Trophoblast cell (in vitro differentiated cells and primary cell): ENCODE measurements at regions not wholly inside any gene's neighbourhood (a gene's known extent, or its start where the extent isn't known, plus 50 kb on each side); places are given as distances from the start of the nearest gene placed in this dataset.
"Not testable (repeated sequence)": the region's sequence is repeated elsewhere in the genome, so short reads cannot be mapped to it uniquely, and the experiment has no call there.

Experiments used
- DNase-seq, 2 donors: peaks; one replicate each; pipeline ENCODE4 v3.0.0-alpha.2; 2016
- H2AFZ ChIP-seq: 2 replicates; pipeline ENCODE4 v1.6.1; 2013; ENCODE audit warnings: low read length, moderate library complexity, mild to moderate bottlenecking; ENCODE audit not compliant: insufficient read depth, poor library complexity
- H2AK5ac ChIP-seq: 2 replicates; pipeline ENCODE4 v1.6.1; 2013; ENCODE audit warnings: mild to moderate bottlenecking, low read length
- H2BK120ac ChIP-seq: 2 replicates; pipeline ENCODE4 v1.6.1; 2013; ENCODE audit warnings: low read length, mild to moderate bottlenecking, moderate library complexity; ENCODE audit not compliant: insufficient read depth, poor library complexity
- H2BK12ac ChIP-seq: 2 replicates; pipeline ENCODE4 v1.6.1; 2013; ENCODE audit warnings: mild to moderate bottlenecking, low read length, moderate library complexity
- H2BK5ac ChIP-seq: 2 replicates; pipeline ENCODE4 v1.6.1; 2013; ENCODE audit warnings: low read length, low read depth, moderate library complexity, mild to moderate bottlenecking; ENCODE audit not compliant: poor library complexity
- H3K14ac ChIP-seq: 2 replicates; pipeline ENCODE4 v1.6.1; 2013; ENCODE audit warnings: mild to moderate bottlenecking, low read length
- H3K18ac ChIP-seq: 2 replicates; pipeline ENCODE4 v1.6.1; 2013; ENCODE audit warnings: mild to moderate bottlenecking, low read length
- H3K23ac ChIP-seq: 2 replicates; pipeline ENCODE4 v1.6.1; 2013; ENCODE audit warnings: low read length
- H3K27ac ChIP-seq: 2 replicates; pipeline ENCODE4 v1.5.1; 2013; ENCODE audit warnings: low read depth, mild to moderate bottlenecking, inconsistent platforms, low read length, moderate library complexity
- H3K27me3 ChIP-seq: 2 replicates; pipeline ENCODE4 v1.6.1; 2013; ENCODE audit warnings: inconsistent platforms, mild to moderate bottlenecking, low read length, moderate library complexity; ENCODE audit not compliant: insufficient read depth
- H3K36me3 ChIP-seq, 2 experiments: 1 replicate in 1 of 2; 2 replicates in 1 of 2; pipeline ENCODE4 v1.6.1; 2013; ENCODE audit warnings: low read length in 2 of 2, mild to moderate bottlenecking in 2 of 2, moderate library complexity in 1 of 2; ENCODE audit not compliant: insufficient read depth in 2 of 2, control insufficient read depth in 1 of 2
- H3K4ac ChIP-seq: 2 replicates; pipeline ENCODE4 v1.6.1; 2013; ENCODE audit warnings: low read depth, mild to moderate bottlenecking, low read length, moderate library complexity
- H3K4me1 ChIP-seq, 2 experiments: 1 replicate in 1 of 2; 2 replicates in 1 of 2; pipeline ENCODE4 v1.6.1; 2013; ENCODE audit warnings: low read length in 2 of 2, mild to moderate bottlenecking in 2 of 2, moderate library complexity in 1 of 2; ENCODE audit not compliant: insufficient read depth in 2 of 2, control insufficient read depth in 1 of 2
- H3K4me2 ChIP-seq: 2 replicates; pipeline ENCODE4 v1.6.1; 2013; ENCODE audit warnings: inconsistent platforms, mild to moderate bottlenecking, low read length, moderate library complexity
- H3K4me3 ChIP-seq: 2 replicates; pipeline ENCODE4 v1.5.1; 2013; ENCODE audit warnings: mild to moderate bottlenecking, low read depth, low read length, inconsistent platforms
- H3K79me1 ChIP-seq: one replicate; pipeline ENCODE4 v1.6.1; 2013; ENCODE audit warnings: low read length
- H3K79me2 ChIP-seq: 2 replicates; pipeline ENCODE4 v1.6.1; 2013; ENCODE audit warnings: low read length, mild to moderate bottlenecking; ENCODE audit not compliant: control insufficient read depth, insufficient read depth, poor library complexity
- H3K9ac ChIP-seq: 2 replicates; pipeline ENCODE4 v1.6.1; 2013; ENCODE audit warnings: mild to moderate bottlenecking, low read length
- H3K9me3 ChIP-seq: 2 replicates; pipeline ENCODE4 v1.6.1; 2013; ENCODE audit warnings: low read depth, mild to moderate bottlenecking, control low read depth, inconsistent platforms, low read length; ENCODE audit not compliant: insufficient read depth
- H4K12ac ChIP-seq: 2 replicates; pipeline ENCODE4 v1.6.1; 2013; ENCODE audit warnings: low read depth, mild to moderate bottlenecking, low read length, moderate library complexity
- H4K8ac ChIP-seq: 2 replicates; pipeline ENCODE4 v1.6.1; 2013; ENCODE audit warnings: low read depth, mild to moderate bottlenecking, low read length, moderate library complexity
- H4K91ac ChIP-seq: one replicate; pipeline ENCODE4 v1.6.1; 2013; ENCODE audit warnings: low read depth, mild to moderate bottlenecking, low read length, moderate library complexity
- WGBS: extraction: QIAGEN DNeasy Blood & Tissue Kit; methylation state at CpG from one replicate; pipeline ENCODE4 v1.1.7; 2013; ENCODE audit warnings: missing lambda C conversion rate; ENCODE audit not compliant: insufficient read length, insufficient coverage; ENCODE audit errors: extremely low coverage; 5-methylcytosine and 5-hydroxymethylcytosine counted together

DNA sequence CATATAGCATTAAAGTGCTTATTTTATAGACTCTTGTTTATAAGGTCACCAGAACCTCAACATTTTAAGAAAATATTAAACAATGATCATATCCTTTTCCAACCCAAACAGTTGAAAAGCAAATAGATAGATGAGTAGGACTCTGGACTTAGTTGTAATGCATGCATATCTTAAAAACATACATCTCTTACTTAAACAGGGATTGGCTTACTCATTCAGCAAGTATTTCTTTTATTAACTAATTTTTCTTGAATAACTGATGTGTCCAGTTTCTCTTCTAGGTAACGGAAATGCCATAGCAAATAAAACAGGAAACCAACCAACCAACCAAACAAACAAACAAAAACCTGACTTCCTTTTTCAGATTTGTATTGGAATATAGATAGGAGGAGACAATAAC, 70.9 kb upstream of the NBPF4 start:
- no peak overlapping the region for H3K4me3 ChIP-seq

DNA sequence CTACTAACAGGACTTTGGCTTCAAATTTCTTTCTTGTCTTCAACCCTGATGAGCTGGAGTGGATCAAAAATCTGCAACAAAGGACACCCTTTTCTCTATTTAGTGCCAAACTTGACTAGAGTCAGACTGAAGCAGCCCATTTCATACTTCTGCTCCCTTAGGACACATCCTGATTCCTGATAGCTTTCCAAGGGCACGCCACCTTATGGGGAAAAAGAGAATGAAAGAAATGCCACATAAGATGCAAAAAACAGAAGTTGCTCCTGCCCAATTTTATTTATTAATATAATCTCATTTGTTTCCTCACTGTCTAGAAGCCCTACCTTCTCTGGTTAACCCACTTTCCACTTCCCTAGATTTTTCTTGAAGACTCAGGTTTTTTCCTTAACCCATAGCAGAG, 72.7 kb upstream of the NBPF4 start:
- Histone ChIP-seq H4K91ac (no peak overlapping the region), H3K79me2 (no peaks in the 10 kb centered on the region), H2BK120ac (no peak overlapping the region), H2AK5ac (no peak overlapping the region), H3K27ac (no peak overlapping the region), H2AFZ (no peak overlapping the region), H3K9ac (no peak overlapping the region), H3K4me2 (no peak overlapping the region), H3K4ac (no peak overlapping the region), H3K9me3 (no peaks in the 10 kb centered on the region), H3K27me3 (no peaks in the 10 kb centered on the region), H3K23ac (no peak overlapping the region), H2BK5ac (no peak overlapping the region), H3K14ac (no peak overlapping the region), H4K8ac (no peak overlapping the region), H3K18ac (no peak overlapping the region), H2BK12ac (no peak overlapping the region), H3K4me3 (no peak overlapping the region), H4K12ac (no peak overlapping the region), H3K79me1 (no peaks in the 10 kb centered on the region), H3K36me3 (no peaks in the 10 kb centered on the region), H3K4me1 (no peaks in the 10 kb centered on the region)
- DNase-seq, result peak in 1 of 2 donors; percentile 9
- WGBS, result no CpG with 5 or more reads among the region's 1 CpG

More for the DNA sequence above, 70.9 kb upstream of the NBPF4 start:
- Histone ChIP-seq H4K8ac (no peak overlapping the region), H3K4me2 (no peak overlapping the region), H2BK120ac (no peak overlapping the region), H3K4me1 (no peaks in the 10 kb centered on the region), H2BK5ac (no peak overlapping the region), H3K9me3 (no peaks in the 10 kb centered on the region), H3K9ac (no peak overlapping the region), H2AK5ac (no peak overlapping the region), H2AFZ (no peak overlapping the region), H4K12ac (no peak overlapping the region), H3K23ac (no peak overlapping the region), H3K79me1 (no peaks in the 10 kb centered on the region), H3K4ac (no peak overlapping the region), H3K27me3 (no peaks in the 10 kb centered on the region), H2BK12ac (no peak overlapping the region), H3K36me3 (no peaks in the 10 kb centered on the region), H3K18ac (no peak overlapping the region), H3K79me2 (no peaks in the 10 kb centered on the region), H3K14ac (no peak overlapping the region), H3K27ac (no peak overlapping the region), H4K91ac (no peak overlapping the region)
- WGBS, result no CpG with 5 or more reads among the region's 1 CpG
- DNase-seq, result no peak

DNA sequence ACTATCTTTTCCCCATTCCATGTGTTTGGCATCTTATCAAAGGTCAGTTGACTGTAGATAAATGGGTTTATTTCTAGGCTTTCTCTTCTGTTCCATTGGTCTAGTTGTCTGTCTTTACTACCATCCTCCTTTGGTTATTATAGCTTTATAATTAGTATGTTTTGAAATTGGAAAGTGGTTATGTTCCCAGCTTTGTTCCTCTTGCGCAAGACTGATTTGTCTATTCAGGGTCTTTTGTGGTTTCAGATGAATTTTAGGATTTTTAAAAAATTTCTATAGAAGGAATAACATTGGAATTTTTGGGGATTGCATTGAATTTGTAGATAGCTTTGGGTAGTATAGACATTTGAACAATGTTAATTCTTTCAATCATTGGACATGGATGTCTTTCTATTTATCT, 77.0 kb upstream of the NBPF4 start:
- no CpG with 5 or more reads among the region's 1 CpG for WGBS
- H3K23ac ChIP-seq, result no peak overlapping the region
- DNase-seq, result no peak
- H3K4me3 ChIP-seq, result no peak overlapping the region
- no peaks in the 10 kb centered on the region for H3K79me2 ChIP-seq
- no peak overlapping the region for H3K4ac ChIP-seq
- H3K79me1 ChIP-seq, result no peaks in the 10 kb centered on the region
- H3K9me3 ChIP-seq, result no peaks in the 10 kb centered on the region
- H2AK5ac ChIP-seq, result no peak overlapping the region
- no peak overlapping the region for H3K27ac ChIP-seq
- no peak overlapping the region for H4K91ac ChIP-seq
- no peaks in the 10 kb centered on the region for H3K4me1 ChIP-seq
- H2BK12ac ChIP-seq, result no peak overlapping the region
- no peak overlapping the region for H3K14ac ChIP-seq
- no peak overlapping the region for H4K12ac ChIP-seq
- H3K27me3 ChIP-seq, result no peaks in the 10 kb centered on the region
- H2BK120ac ChIP-seq, result no peak overlapping the region
- no peak overlapping the region for H2AFZ ChIP-seq
- no peaks in the 10 kb centered on the region for H3K36me3 ChIP-seq
- H3K18ac ChIP-seq, result no peak overlapping the region
- no peak overlapping the region for H3K4me2 ChIP-seq
- H4K8ac ChIP-seq, result no peak overlapping the region
- no peak overlapping the region for H2BK5ac ChIP-seq
- H3K9ac ChIP-seq, result no peak overlapping the region

DNA sequence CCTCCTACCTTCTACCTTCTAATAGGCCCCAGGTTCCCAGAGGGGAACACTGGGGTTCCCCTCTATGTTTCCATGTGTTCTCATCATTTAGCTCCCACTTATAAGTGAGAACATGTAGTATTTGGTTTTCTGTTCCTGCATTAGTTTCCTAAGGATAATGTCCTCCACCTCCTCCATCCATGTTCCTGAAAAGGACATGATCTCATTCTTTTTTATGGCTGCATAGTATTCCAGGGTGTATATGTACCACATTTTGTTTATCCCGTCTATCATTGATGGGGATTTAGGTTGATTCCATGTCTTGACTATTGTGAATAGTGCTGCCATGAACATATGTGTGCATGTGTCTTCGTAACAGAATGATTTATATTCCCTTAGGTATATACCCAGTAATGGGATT, 81.5 kb upstream of the NBPF4 start:
- not testable (repeated sequence) for H3K9me3 ChIP-seq, H3K27ac ChIP-seq, H2BK120ac ChIP-seq, H3K14ac ChIP-seq, H3K4me2 ChIP-seq, H4K8ac ChIP-seq, H2AK5ac ChIP-seq, H2BK5ac ChIP-seq, H3K36me3 ChIP-seq, H2BK12ac ChIP-seq, DNase-seq, H3K23ac ChIP-seq, H4K12ac ChIP-seq, H3K4me3 ChIP-seq, H3K4ac ChIP-seq, H3K27me3 ChIP-seq, H2AFZ ChIP-seq, H4K91ac ChIP-seq, H3K79me1 ChIP-seq, H3K18ac ChIP-seq, H3K4me1 ChIP-seq, H3K9ac ChIP-seq, H3K79me2 ChIP-seq
- WGBS, result no CpG with 5 or more reads among the region's 2 CpGs
